GM19468 (cell line): ENCODE measurements at regions not wholly inside any gene's neighbourhood (a gene's known extent, or its start where the extent isn't known, plus 50 kb on each side); places are given as distances from the start of the nearest gene placed in this dataset.

Source experiments
- ATAC-seq: cut with Tn5 transposase; IDR thresholded peaks from one replicate; pipeline ENCODE4 v1.9.1; 2021; ENCODE audit warnings: mild to moderate bottlenecking, moderate library complexity, moderate number of reproducible peaks; ENCODE audit not compliant: unreplicated experiment; ENCODE audit errors: extremely low read depth

- ATAC-seq, result no peak
These were observed 87.0 kb upstream of the C1orf21 start for GRCh38 chr1:184299796-184300195.

GRCh38 chr1:184300446-184300845, 86.4 kb upstream of the C1orf21 start:
- ATAC-seq, result no peak

- no peak for ATAC-seq
These were observed 85.6 kb upstream of the C1orf21 start for GRCh38 chr1:184301227-184301626.

- no peak for ATAC-seq
These were observed 84.5 kb upstream of the C1orf21 start for GRCh38 chr1:184302346-184302745.

GRCh38 chr1:184310157-184310819, 76.5 kb upstream of the C1orf21 start:
- ATAC-seq, result no peak

- no peak for ATAC-seq
These were observed 75.2 kb upstream of the C1orf21 start for GRCh38 chr1:184311580-184311979.

GRCh38 chr1:184315254-184315653, 71.6 kb upstream of the C1orf21 start:
- ATAC-seq, result no peak

GRCh38 chr1:184319879-184320278, 67.0 kb upstream of the C1orf21 start:
- no peak for ATAC-seq

GRCh38 chr1:184322253-184322652, 64.6 kb upstream of the C1orf21 start:
- no peak for ATAC-seq

GRCh38 chr1:184324972-184325371, 61.9 kb upstream of the C1orf21 start:
- ATAC-seq, result no peak

- no peak for ATAC-seq
These were observed 60.6 kb upstream of the C1orf21 start for GRCh38 chr1:184326278-184326677.

GRCh38 chr1:184329245-184329953, 57.4 kb upstream of the C1orf21 start:
- no peak for ATAC-seq

- ATAC-seq, result no peak
These were observed 56.6 kb upstream of the C1orf21 start for GRCh38 chr1:184329962-184330868.

GRCh38 chr1:184330875-184331274, 56.0 kb upstream of the C1orf21 start:
- no peak for ATAC-seq
